ENCODE measurements at regions not wholly inside any gene's neighbourhood (a gene's known extent, or its start where the extent isn't known, plus 50 kb on each side); places are given as distances from the start of the nearest gene placed in this dataset.

GRCh38 chr9:111118256-111118948 is 80.1 kb upstream of the LPAR1 start:
- Histone ChIP-seq H4K20me1 (ENCODE audit: control insufficient read depth, extremely low read depth, insufficient read depth, low read length) (no peaks in the 10 kb centered on the region), H3K4me1 (ENCODE audit: control insufficient read depth, extremely low read depth, insufficient read depth, low read length) (no peaks in the 10 kb centered on the region), H3K9me3 (ENCODE audit: control insufficient read depth, low read depth, low read length) (peaks cover 3% of the 10 kb centered on the region), H2AFZ (ENCODE audit: control insufficient read depth, low read length) (no peak overlapping the region), H3K36me3 (ENCODE audit: control insufficient read depth in 2 of 2, extremely low read depth in 1 of 2, insufficient read depth in 2 of 2, low read length in 2 of 2) (no peaks in the 10 kb centered on the region), H3K27ac (ENCODE audit: control insufficient read depth, insufficient read depth, low read length) (no peak overlapping the region), H3K27me3 (ENCODE audit: control insufficient read depth, extremely low read depth, insufficient read depth, low read length) (no peaks in the 10 kb centered on the region), H3K79me2 (ENCODE audit: control insufficient read depth, insufficient read depth, low read length) (no peaks in the 10 kb centered on the region), H3K9me1 (ENCODE audit: control insufficient read depth, extremely low read depth, insufficient read depth, low read length) (no peaks in the 10 kb centered on the region), H3K9ac (ENCODE audit: control insufficient read depth, extremely low read depth, insufficient read depth, low read length) (no peak overlapping the region), H3K4me3 (ENCODE audit: control insufficient read depth in 2 of 3, extremely low read depth in 1 of 3, insufficient read depth in 2 of 3, low read depth in 1 of 3, low read length in 3 of 3) (no peak overlapping the region), H3K4me2 (ENCODE audit: control insufficient read depth, extremely low read depth, insufficient read depth, low read depth, low read length) (no peak overlapping the region)
- dilution Hi-C loops (cut with MboI; ENCODE audit: extremely low pct_ligation_motif_present, low sequenced_read_pairs) = no loop called here
- DNase-seq (ENCODE audit: low read depth, low spot score) (no peak), FAIRE-seq (no peak)
- TF ChIP-seq CTCF (optimal IDR thresholded peaks at IDR 0.05 in 1 of 3, IDR thresholded peaks at IDR 0.05 in 1 of 3, conservative IDR thresholded peaks at IDR 0.05 in 1 of 3; ENCODE audit: extremely low read depth in 1 of 3, insufficient read depth in 2 of 3, low read length in 3 of 3) (no peak), EZH2 (IDR thresholded peaks at IDR 0.05; ENCODE audit: low read length) (no peak)

GRCh38 chr9:111114486-111114885 is 76.2 kb upstream of the LPAR1 start:
- Histone ChIP-seq H3K9me1 (ENCODE audit: control insufficient read depth, extremely low read depth, insufficient read depth, low read length) (no peaks in the 10 kb centered on the region), H3K9me3 (ENCODE audit: control insufficient read depth, low read depth, low read length) (no peaks in the 10 kb centered on the region), H3K36me3 (ENCODE audit: control insufficient read depth in 2 of 2, extremely low read depth in 1 of 2, insufficient read depth in 2 of 2, low read length in 2 of 2) (no peaks in the 10 kb centered on the region), H2AFZ (ENCODE audit: control insufficient read depth, low read length) (no peak overlapping the region), H3K4me2 (ENCODE audit: control insufficient read depth, extremely low read depth, insufficient read depth, low read depth, low read length) (no peak overlapping the region), H3K27me3 (ENCODE audit: control insufficient read depth, extremely low read depth, insufficient read depth, low read length) (no peaks in the 10 kb centered on the region), H4K20me1 (ENCODE audit: control insufficient read depth, extremely low read depth, insufficient read depth, low read length) (no peaks in the 10 kb centered on the region), H3K4me1 (ENCODE audit: control insufficient read depth, extremely low read depth, insufficient read depth, low read length) (no peaks in the 10 kb centered on the region), H3K27ac (ENCODE audit: control insufficient read depth, insufficient read depth, low read length) (no peak overlapping the region), H3K79me2 (ENCODE audit: control insufficient read depth, insufficient read depth, low read length) (no peaks in the 10 kb centered on the region), H3K4me3 (ENCODE audit: control insufficient read depth in 2 of 3, extremely low read depth in 1 of 3, insufficient read depth in 2 of 3, low read depth in 1 of 3, low read length in 3 of 3) (no peak overlapping the region), H3K9ac (ENCODE audit: control insufficient read depth, extremely low read depth, insufficient read depth, low read length) (no peak overlapping the region)
- dilution Hi-C loops (cut with MboI; ENCODE audit: extremely low pct_ligation_motif_present, low sequenced_read_pairs) = no loop called here
- no peak for DNase-seq (ENCODE audit: low read depth, low spot score)
- no peak for TF ChIP-seq CTCF (optimal IDR thresholded peaks at IDR 0.05 in 1 of 3, IDR thresholded peaks at IDR 0.05 in 1 of 3, conservative IDR thresholded peaks at IDR 0.05 in 1 of 3; ENCODE audit: extremely low read depth in 1 of 3, insufficient read depth in 2 of 3, low read length in 3 of 3)
- no peak for FAIRE-seq

Measured in keratinocyte (primary cell).